DND-41 (cell line): ENCODE measurements at regions not wholly inside any gene's neighbourhood (a gene's known extent, or its start where the extent isn't known, plus 50 kb on each side); places are given as distances from the start of the nearest gene placed in this dataset.

ENCODE experiments used
- ATAC-seq: fragments of 200-7000 bp; cut with Tn5 transposase; 3 replicates; pipeline ENCODE4 v1.9.1; 2021; ENCODE audit warnings: low read depth; ENCODE audit not compliant: insufficient read depth
- DNase-seq: peaks from one replicate; pipeline ENCODE4 v3.0.0-alpha.2; 2020
- H2AFZ ChIP-seq: 2 replicates; pipeline ENCODE4 v1.6.0; 2012; ENCODE audit warnings: low read depth, low read length
- H3K27ac ChIP-seq: 2 replicates; pipeline ENCODE4 v1.5.1; 2012; ENCODE audit warnings: low read length, inconsistent platforms
- H3K27me3 ChIP-seq: fragments of 200-600 bp; sonication (generic); 2 replicates; pipeline ENCODE4 v1.6.0; 2012; ENCODE audit warnings: low read length, mild to moderate bottlenecking, inconsistent platforms; ENCODE audit not compliant: insufficient read depth, poor library complexity
- H3K36me3 ChIP-seq: 2 replicates; pipeline ENCODE4 v1.5.1; 2012; ENCODE audit warnings: low read length, inconsistent platforms; ENCODE audit not compliant: insufficient read depth
- H3K4me1 ChIP-seq: 2 replicates; pipeline ENCODE4 v1.5.1; 2012; ENCODE audit warnings: mild to moderate bottlenecking, low read length; ENCODE audit not compliant: insufficient read depth
- H3K4me2 ChIP-seq: 2 replicates; pipeline ENCODE4 v1.6.0; 2012; ENCODE audit warnings: mild to moderate bottlenecking, moderate library complexity, low read length, inconsistent platforms; ENCODE audit not compliant: insufficient read depth
- H3K4me3 ChIP-seq, 2 experiments: fragments of 200-600 bp in 1 of 2; shearing (Covaris generic) in 1 of 2; 2 replicates each; pipeline ENCODE4 v1.5.1; 2012 to 2016; ENCODE audit warnings: inconsistent platforms in 2 of 2, low read length in 2 of 2, mild to moderate bottlenecking in 2 of 2, low read depth in 1 of 2, moderate library complexity in 1 of 2
- H3K79me2 ChIP-seq: 2 replicates; pipeline ENCODE4 v1.6.0; 2012; ENCODE audit warnings: low read length, inconsistent platforms; ENCODE audit not compliant: insufficient read depth
- H3K9ac ChIP-seq: 2 replicates; pipeline ENCODE4 v1.6.0; 2012; ENCODE audit warnings: low read depth, mild to moderate bottlenecking, inconsistent platforms, low read length, moderate library complexity
- H3K9me3 ChIP-seq: 2 replicates; pipeline ENCODE4 v1.5.1; 2012; ENCODE audit warnings: low read length, moderate library complexity, mild to moderate bottlenecking, inconsistent platforms; ENCODE audit not compliant: insufficient read depth, severe bottlenecking
- H4K20me1 ChIP-seq: 2 replicates; pipeline ENCODE4 v1.6.0; 2012; ENCODE audit warnings: low read length; ENCODE audit not compliant: insufficient read depth
- EZH2 ChIP-seq: IDR thresholded peaks from 3 replicates; pipeline ENCODE4 v1.6.1; 2012; ENCODE audit warnings: borderline replicate concordance, low read depth, mild to moderate bottlenecking, moderate library complexity, low read length, inconsistent platforms; ENCODE audit not compliant: severe bottlenecking
- TF ChIP-seq, protein P1 (sequence below): IDR thresholded peaks from 2 replicates; pipeline ENCODE4 v1.5.1; 2012; ENCODE audit warnings: borderline replicate concordance, low read length, moderate library complexity, mild to moderate bottlenecking; ENCODE audit not compliant: poor library complexity, severe bottlenecking; ENCODE audit errors: extremely low read depth

DNA sequence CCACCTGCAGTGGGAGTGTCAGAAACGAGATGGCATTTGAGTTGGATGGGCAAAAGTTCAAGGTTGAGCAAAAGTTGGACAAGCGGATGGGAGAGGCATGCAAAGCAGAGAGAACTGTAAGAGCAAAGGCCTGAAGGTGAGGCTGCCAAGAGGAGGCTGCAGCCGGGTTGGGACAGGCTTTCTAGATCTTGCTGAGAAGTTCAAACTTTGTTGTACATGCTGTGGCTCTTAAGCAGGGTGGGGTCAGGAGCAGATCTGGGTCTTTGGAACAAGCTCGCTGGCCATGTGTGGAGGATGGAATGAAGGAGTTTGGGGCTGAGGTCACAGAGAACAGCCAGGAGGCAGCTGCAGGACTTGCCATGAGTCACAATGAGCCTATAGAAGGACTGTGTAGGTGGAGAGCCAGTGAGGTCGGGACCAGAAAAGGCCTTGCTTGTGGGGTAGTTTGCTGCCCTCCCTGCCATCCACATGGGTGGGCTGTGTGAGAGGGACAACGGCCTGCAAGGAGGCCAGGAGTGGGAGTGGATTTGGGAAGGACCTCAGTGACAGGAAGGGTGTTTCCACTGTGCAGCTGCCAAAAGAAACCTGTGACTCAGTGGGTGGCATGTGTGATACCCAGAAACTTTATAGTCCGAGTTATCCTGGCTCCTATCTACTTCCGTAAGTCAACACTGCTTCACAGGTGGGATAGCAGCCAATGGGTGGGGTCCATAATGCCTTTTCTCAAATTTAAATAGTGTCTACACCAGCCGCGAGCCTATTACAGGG is 210.4 kb downstream of the MID1IP1 start:
- ATAC-seq (no peak), DNase-seq (no peak)
- no peaks in the 10 kb centered on the region for H3K27me3 ChIP-seq
- TF ChIP-seq EZH2, result no peak
- TF ChIP-seq, protein P1, sequence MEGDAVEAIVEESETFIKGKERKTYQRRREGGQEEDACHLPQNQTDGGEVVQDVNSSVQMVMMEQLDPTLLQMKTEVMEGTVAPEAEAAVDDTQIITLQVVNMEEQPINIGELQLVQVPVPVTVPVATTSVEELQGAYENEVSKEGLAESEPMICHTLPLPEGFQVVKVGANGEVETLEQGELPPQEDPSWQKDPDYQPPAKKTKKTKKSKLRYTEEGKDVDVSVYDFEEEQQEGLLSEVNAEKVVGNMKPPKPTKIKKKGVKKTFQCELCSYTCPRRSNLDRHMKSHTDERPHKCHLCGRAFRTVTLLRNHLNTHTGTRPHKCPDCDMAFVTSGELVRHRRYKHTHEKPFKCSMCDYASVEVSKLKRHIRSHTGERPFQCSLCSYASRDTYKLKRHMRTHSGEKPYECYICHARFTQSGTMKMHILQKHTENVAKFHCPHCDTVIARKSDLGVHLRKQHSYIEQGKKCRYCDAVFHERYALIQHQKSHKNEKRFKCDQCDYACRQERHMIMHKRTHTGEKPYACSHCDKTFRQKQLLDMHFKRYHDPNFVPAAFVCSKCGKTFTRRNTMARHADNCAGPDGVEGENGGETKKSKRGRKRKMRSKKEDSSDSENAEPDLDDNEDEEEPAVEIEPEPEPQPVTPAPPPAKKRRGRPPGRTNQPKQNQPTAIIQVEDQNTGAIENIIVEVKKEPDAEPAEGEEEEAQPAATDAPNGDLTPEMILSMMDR, result no peak
- H3K4me3 ChIP-seq, result no peak overlapping the region
- no peaks in the 10 kb centered on the region for H3K36me3 ChIP-seq
- no peak overlapping the region for H3K9ac ChIP-seq
- no peak overlapping the region for H3K4me2 ChIP-seq
- no peak overlapping the region for H3K27ac ChIP-seq
- no peaks in the 10 kb centered on the region for H3K9me3 ChIP-seq
- H3K4me1 ChIP-seq, result no peaks in the 10 kb centered on the region
- H3K79me2 ChIP-seq, result no peaks in the 10 kb centered on the region
- H4K20me1 ChIP-seq, result no peaks in the 10 kb centered on the region
- H2AFZ ChIP-seq, result no peak overlapping the region

DNA sequence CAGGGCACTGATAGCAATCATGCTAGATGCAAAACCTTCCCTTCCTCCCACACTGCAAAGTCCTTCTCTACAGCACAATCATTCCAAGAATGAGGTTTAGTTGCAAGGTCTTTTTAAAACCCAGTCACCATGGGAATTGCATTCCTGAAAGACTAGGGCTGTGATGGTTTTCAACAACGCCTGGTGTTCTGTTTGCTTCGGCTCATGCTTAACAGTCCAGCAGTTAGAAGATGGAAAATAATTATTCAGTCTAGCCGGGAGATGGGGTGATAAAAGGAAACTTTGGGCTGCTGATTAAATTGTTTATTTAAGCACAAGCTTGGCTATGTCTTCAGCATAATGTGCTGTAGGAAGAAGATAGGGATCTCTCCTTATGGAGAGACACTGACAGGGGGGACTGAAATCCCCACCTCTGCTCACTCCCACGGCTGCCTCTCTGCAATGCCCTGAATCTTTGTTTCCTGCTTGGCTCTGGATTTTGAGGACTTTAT is 211.4 kb downstream of the MID1IP1 start:
- no peaks in the 10 kb centered on the region for H3K9me3 ChIP-seq
- no peaks in the 10 kb centered on the region for H3K27me3 ChIP-seq
- H3K27ac ChIP-seq, result no peak overlapping the region
- H3K4me2 ChIP-seq, result no peak overlapping the region
- no peak for DNase-seq
- no peak overlapping the region for H3K4me3 ChIP-seq
- H3K9ac ChIP-seq, result no peak overlapping the region
- H3K36me3 ChIP-seq, result no peaks in the 10 kb centered on the region
- H3K4me1 ChIP-seq, result no peaks in the 10 kb centered on the region
- no peaks in the 10 kb centered on the region for H4K20me1 ChIP-seq
- TF ChIP-seq, protein P1, result no peak
- TF ChIP-seq EZH2, result no peak
- no peak for ATAC-seq
- no peaks in the 10 kb centered on the region for H3K79me2 ChIP-seq
- no peak overlapping the region for H2AFZ ChIP-seq

DNA sequence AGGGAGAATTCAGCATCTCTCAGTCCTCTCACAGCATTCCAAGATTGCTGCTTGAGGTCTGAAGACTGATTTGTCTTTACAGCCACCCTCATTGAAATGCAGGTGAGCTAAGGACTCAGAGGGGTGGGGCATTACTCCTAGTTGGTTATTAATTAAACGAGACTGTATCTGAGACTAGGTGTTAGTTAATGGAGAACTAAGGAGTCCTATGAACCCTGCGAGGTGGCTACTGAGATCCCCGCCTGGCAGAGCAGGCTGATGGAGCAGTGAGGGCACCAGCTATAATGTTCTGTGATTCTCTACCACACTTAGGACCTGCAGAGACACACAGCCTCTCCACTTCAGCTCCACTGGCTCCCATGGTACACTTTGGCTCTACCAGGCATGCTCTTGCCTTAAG is 215.3 kb downstream of the MID1IP1 start:
- Histone ChIP-seq H4K20me1 (no peaks in the 10 kb centered on the region), H3K79me2 (no peaks in the 10 kb centered on the region), H3K4me2 (no peak overlapping the region), H3K27me3 (no peaks in the 10 kb centered on the region), H3K27ac (no peak overlapping the region), H3K4me1 (no peaks in the 10 kb centered on the region), H3K9me3 (no peaks in the 10 kb centered on the region), H2AFZ (no peak overlapping the region), H3K4me3 (no peak overlapping the region), H3K9ac (no peak overlapping the region), H3K36me3 (no peaks in the 10 kb centered on the region)
- no peak for DNase-seq
- TF ChIP-seq EZH2, result no peak
- TF ChIP-seq, protein P1, result no peak
- no peak for ATAC-seq
